Mesothelial cell of epicardium (in vitro differentiated cells): ENCODE measurements at regions not wholly inside any gene's neighbourhood (a gene's known extent, or its start where the extent isn't known, plus 50 kb on each side); places are given as distances from the start of the nearest gene placed in this dataset.

ENCODE experiments used
- DNase-seq, 2 experiments: peaks; one replicate each; pipeline ENCODE4 v3.0.0; 2021; ENCODE audit warnings: low spot score in 2 of 2; ENCODE audit not compliant: unreplicated experiment in 2 of 2
- H3K27ac Mint-ChIP-seq: 2 replicates; pipeline ENCODE4 v1.8.0; 2021; ENCODE audit warnings: mixed read lengths
- H3K27me3 Mint-ChIP-seq: 2 replicates; pipeline ENCODE4 v1.8.0; 2021; ENCODE audit warnings: low read depth, mixed read lengths
- H3K36me3 Mint-ChIP-seq: 2 replicates; pipeline ENCODE4 v1.8.0; 2021; ENCODE audit warnings: mixed read lengths
- H3K4me1 Mint-ChIP-seq: 2 replicates; pipeline ENCODE4 v1.8.0; 2021; ENCODE audit warnings: mixed read lengths
- H3K4me3 Mint-ChIP-seq: 2 replicates; pipeline ENCODE4 v1.8.0; 2021; ENCODE audit warnings: mild to moderate bottlenecking, moderate library complexity, mixed read lengths
- H3K9me3 Mint-ChIP-seq: 2 replicates; pipeline ENCODE4 v1.8.0; 2021; ENCODE audit warnings: mixed read lengths
- TF ChIP-seq, protein P1 (sequence below): fragments of 200-600 bp; sonication (generic); IDR thresholded peaks from one replicate; pipeline ENCODE4 v1.5.0; 2021; ENCODE audit warnings: antibody characterized with exemption; ENCODE audit not compliant: unreplicated experiment

GRCh38 chr14:95419569-95419968 lies 96.9 kb downstream of the SYNE3 start:
- peaks cover 3% of the 10 kb centered on the region for H3K27me3 Mint-ChIP-seq
- no peak overlapping the region for H3K27ac Mint-ChIP-seq
- DNase-seq = no peak
- peaks cover under 1% of the 10 kb centered on the region for H3K4me1 Mint-ChIP-seq
- TF ChIP-seq, protein P1, sequence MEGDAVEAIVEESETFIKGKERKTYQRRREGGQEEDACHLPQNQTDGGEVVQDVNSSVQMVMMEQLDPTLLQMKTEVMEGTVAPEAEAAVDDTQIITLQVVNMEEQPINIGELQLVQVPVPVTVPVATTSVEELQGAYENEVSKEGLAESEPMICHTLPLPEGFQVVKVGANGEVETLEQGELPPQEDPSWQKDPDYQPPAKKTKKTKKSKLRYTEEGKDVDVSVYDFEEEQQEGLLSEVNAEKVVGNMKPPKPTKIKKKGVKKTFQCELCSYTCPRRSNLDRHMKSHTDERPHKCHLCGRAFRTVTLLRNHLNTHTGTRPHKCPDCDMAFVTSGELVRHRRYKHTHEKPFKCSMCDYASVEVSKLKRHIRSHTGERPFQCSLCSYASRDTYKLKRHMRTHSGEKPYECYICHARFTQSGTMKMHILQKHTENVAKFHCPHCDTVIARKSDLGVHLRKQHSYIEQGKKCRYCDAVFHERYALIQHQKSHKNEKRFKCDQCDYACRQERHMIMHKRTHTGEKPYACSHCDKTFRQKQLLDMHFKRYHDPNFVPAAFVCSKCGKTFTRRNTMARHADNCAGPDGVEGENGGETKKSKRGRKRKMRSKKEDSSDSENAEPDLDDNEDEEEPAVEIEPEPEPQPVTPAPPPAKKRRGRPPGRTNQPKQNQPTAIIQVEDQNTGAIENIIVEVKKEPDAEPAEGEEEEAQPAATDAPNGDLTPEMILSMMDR = no peak
- H3K4me3 Mint-ChIP-seq = no peak overlapping the region
- peaks cover 26% of the 10 kb centered on the region for H3K9me3 Mint-ChIP-seq
- peaks cover 11% of the 10 kb centered on the region for H3K36me3 Mint-ChIP-seq

- Mint-ChIP-seq H3K4me3 (no peak overlapping the region), H3K36me3 (peaks cover 11% of the 10 kb centered on the region), H3K4me1 (peaks cover 7% of the 10 kb centered on the region), H3K9me3 (peaks cover 26% of the 10 kb centered on the region), H3K27ac (no peak overlapping the region), H3K27me3 (peaks cover 3% of the 10 kb centered on the region)
- DNase-seq = no peak
- TF ChIP-seq, protein P1 = no peak
Observed at GRCh38 chr14:95418858-95419257, 97.6 kb downstream of the SYNE3 start.

DNA sequence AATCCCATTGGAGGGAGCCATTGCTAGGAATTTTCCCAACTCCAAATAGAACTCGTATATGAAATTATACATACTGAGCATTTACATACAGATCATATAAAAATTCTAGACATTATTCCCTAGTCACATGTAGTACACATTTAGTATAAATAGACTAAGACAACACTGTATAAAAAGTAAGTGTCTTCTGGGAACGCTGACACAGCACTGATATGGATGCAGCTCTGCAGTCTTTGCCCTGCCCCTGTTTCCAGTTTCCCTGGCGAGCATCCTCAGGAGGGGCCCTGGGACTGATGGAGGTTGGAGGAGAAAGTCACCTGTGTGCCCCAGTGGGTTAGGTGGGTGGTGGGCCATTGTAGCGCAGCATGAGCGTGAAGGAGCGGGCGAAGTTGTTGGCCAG lies 97.8 kb upstream of the CLMN start:
- H3K36me3 Mint-ChIP-seq = peaks cover 9% of the 10 kb centered on the region
- no peak overlapping the region for H3K4me3 Mint-ChIP-seq
- H3K4me1 Mint-ChIP-seq = peaks cover 15% of the 10 kb centered on the region
- DNase-seq = no peak
- peaks cover 3% of the 10 kb centered on the region for H3K27me3 Mint-ChIP-seq
- H3K9me3 Mint-ChIP-seq = peaks cover 21% of the 10 kb centered on the region
- TF ChIP-seq, protein P1 = peak; percentile 17
- no peak overlapping the region for H3K27ac Mint-ChIP-seq

GRCh38 chr14:95415993-95416392 lies 96.3 kb upstream of the CLMN start:
- TF ChIP-seq, protein P1 = no peak
- peaks cover 7% of the 10 kb centered on the region for H3K36me3 Mint-ChIP-seq
- DNase-seq = no peak
- peaks cover 3% of the 10 kb centered on the region for H3K27me3 Mint-ChIP-seq
- peaks cover 13% of the 10 kb centered on the region for H3K9me3 Mint-ChIP-seq
- H3K4me3 Mint-ChIP-seq = no peak overlapping the region
- no peak overlapping the region for H3K27ac Mint-ChIP-seq
- H3K4me1 Mint-ChIP-seq = peaks cover 18% of the 10 kb centered on the region

- peak overlapping the region; percentile 74 for H3K27ac Mint-ChIP-seq
- H3K4me3 Mint-ChIP-seq = no peak overlapping the region
- no peaks in the 10 kb centered on the region for H3K9me3 Mint-ChIP-seq
- DNase-seq = no peak
- no peaks in the 10 kb centered on the region for H3K36me3 Mint-ChIP-seq
- H3K4me1 Mint-ChIP-seq = peaks cover 35% of the 10 kb centered on the region
- TF ChIP-seq, protein P1 = no peak
- H3K27me3 Mint-ChIP-seq = peaks cover 3% of the 10 kb centered on the region
Observed at GRCh38 chr14:95413289-95414215, 93.8 kb upstream of the CLMN start.
